Ascending aorta (tissue), 2 donors: ENCODE measurements at regions not wholly inside any gene's neighbourhood (a gene's known extent, or its start where the extent isn't known, plus 50 kb on each side); places are given as distances from the start of the nearest gene placed in this dataset.
"Not testable (repeated sequence)": the region's sequence is repeated elsewhere in the genome, so short reads cannot be mapped to it uniquely, and the experiment has no call there.

Experiments used
- DNase-seq, 2 donors: peaks; one replicate each; pipeline ENCODE4 v3.0.0-alpha.2; 2019; ENCODE audit warnings: low spot score in 2 of 2
- H3K27ac ChIP-seq, 2 donors: fragments of 200-600 bp; sonication (generic); one replicate each; pipeline ENCODE4 v1.5.1; 2016 to 2017; ENCODE audit warnings: mild to moderate bottlenecking in 1 of 2
- H3K27me3 ChIP-seq: fragments of 200-600 bp; sonication (generic); one replicate; pipeline ENCODE4 v1.5.1; 2017
- H3K36me3 ChIP-seq, 2 donors: fragments of 200-600 bp; sonication (generic); one replicate each; pipeline ENCODE4 v1.5.1; 2016
- H3K4me1 ChIP-seq, 2 donors: fragments of 200-600 bp; sonication (generic); one replicate each; pipeline ENCODE4 v1.5.1; 2016 to 2017; ENCODE audit warnings: mild to moderate bottlenecking in 1 of 2
- H3K4me3 ChIP-seq, 2 donors: fragments of 200-600 bp; sonication (generic); one replicate each; pipeline ENCODE4 v1.5.1; 2016 to 2017; ENCODE audit warnings: mild to moderate bottlenecking in 1 of 2
- H3K9me3 ChIP-seq, 2 donors: fragments of 200-600 bp; sonication (generic); one replicate each; pipeline ENCODE4 v1.5.1; 2016
- intact Hi-C: fragments of 100-400 bp; cut with DNase I; formaldehyde crosslinking; loops from one replicate; pipeline ENCODE4 v1.15.1; 2023
- TF ChIP-seq, protein P1 (sequence below), 3 experiments: fragments of 200-600 bp in 2 of 3; fragments of 450-650 bp in 1 of 3; sonication (generic) in 2 of 3; IDR thresholded peaks; one replicate each; pipeline ENCODE4 v1.5.1; 2016 to 2019; ENCODE audit warnings: antibody characterized with exemption in 3 of 3, mild to moderate bottlenecking in 1 of 3, moderate library complexity in 1 of 3

DNA sequence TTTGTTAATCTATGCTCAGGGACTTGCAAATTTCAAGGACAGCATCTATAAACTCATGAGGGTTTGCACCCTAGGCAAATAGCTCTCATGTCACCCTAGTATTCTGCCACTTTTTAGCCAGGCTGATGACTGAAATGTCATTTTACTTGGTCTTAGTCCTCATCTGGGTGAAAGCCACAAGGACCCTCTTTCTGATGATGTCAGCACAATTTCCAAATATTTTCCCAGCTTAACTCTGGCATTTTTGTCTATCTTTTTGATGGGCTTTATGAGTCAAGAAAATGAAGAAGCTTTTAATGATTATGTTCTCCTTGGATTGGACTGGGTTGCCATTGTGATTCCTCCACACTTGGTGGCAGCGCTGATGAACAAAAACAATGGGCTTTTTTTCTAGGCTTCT is 420.1 kb upstream of the BTBD3 start:
- no peak overlapping the region for H3K27ac ChIP-seq
- no peak for DNase-seq
- TF ChIP-seq, protein P1, sequence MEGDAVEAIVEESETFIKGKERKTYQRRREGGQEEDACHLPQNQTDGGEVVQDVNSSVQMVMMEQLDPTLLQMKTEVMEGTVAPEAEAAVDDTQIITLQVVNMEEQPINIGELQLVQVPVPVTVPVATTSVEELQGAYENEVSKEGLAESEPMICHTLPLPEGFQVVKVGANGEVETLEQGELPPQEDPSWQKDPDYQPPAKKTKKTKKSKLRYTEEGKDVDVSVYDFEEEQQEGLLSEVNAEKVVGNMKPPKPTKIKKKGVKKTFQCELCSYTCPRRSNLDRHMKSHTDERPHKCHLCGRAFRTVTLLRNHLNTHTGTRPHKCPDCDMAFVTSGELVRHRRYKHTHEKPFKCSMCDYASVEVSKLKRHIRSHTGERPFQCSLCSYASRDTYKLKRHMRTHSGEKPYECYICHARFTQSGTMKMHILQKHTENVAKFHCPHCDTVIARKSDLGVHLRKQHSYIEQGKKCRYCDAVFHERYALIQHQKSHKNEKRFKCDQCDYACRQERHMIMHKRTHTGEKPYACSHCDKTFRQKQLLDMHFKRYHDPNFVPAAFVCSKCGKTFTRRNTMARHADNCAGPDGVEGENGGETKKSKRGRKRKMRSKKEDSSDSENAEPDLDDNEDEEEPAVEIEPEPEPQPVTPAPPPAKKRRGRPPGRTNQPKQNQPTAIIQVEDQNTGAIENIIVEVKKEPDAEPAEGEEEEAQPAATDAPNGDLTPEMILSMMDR (IDR thresholded peaks at IDR 0.05), result no peak
- H3K9me3 ChIP-seq, result no peaks in the 10 kb centered on the region
- no peaks in the 10 kb centered on the region for H3K27me3 ChIP-seq
- H3K4me3 ChIP-seq, result no peak overlapping the region
- H3K4me1 ChIP-seq, result no peaks in the 10 kb centered on the region
- intact Hi-C loops, result no loop called here
- no peaks in the 10 kb centered on the region for H3K36me3 ChIP-seq

DNA sequence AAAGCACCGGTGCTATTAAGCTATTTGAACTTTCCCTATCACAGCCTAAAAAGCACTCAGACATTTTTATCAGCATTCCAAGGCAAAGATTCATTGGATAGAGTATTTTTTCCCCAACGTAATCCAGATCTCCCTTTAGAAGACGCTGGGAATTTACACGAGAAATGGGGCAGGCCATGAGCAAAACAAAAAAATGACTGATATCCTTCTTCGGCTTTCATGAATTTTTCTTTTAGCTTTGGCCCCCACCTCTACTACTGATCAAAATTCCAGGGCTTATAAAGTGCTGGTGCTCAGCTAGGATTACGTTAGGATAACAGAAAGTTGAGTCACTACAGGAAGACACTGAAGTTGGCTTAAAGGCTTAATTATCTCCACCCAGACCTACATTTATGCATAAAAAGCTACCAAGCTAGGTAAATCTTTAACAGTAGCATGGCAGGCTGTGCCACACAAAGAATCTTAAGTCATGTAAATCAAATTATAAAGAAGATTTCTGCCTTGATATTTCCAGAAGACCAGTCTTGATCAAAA is 418.5 kb upstream of the BTBD3 start:
- no peaks in the 10 kb centered on the region for H3K9me3 ChIP-seq
- no peak overlapping the region for H3K27ac ChIP-seq
- TF ChIP-seq, protein P1 (IDR thresholded peaks at IDR 0.05), result no peak
- DNase-seq, result no peak
- H3K27me3 ChIP-seq, result no peaks in the 10 kb centered on the region
- H3K4me1 ChIP-seq, result no peaks in the 10 kb centered on the region
- intact Hi-C loops, result no loop called here
- no peak overlapping the region for H3K4me3 ChIP-seq
- no peaks in the 10 kb centered on the region for H3K36me3 ChIP-seq

DNA sequence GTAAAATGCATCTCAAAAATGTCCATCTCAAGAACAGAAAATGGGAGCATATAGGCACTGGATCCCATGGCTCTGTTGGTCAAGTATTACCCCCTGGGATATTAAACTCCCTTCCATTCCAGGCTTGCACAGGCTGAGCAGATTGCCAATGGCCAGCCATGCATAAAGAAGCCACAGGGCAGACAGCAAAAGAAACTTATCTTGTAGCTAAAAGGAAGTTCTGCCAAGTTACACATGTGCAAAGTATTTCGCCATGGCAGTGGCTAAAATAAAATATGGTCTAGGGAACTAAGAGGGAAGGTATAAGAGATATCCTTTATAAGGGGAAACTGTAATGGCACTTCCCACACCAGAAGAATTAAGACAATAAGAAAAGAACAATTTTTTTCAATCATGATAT is 415.6 kb upstream of the BTBD3 start:
- H3K9me3 ChIP-seq, result no peaks in the 10 kb centered on the region
- TF ChIP-seq, protein P1 (IDR thresholded peaks at IDR 0.05), result no peak
- no peaks in the 10 kb centered on the region for H3K36me3 ChIP-seq
- no peak for DNase-seq
- intact Hi-C loops, result no loop called here
- H3K4me3 ChIP-seq, result no peak overlapping the region
- no peak overlapping the region for H3K27ac ChIP-seq
- no peaks in the 10 kb centered on the region for H3K27me3 ChIP-seq
- no peaks in the 10 kb centered on the region for H3K4me1 ChIP-seq

- no peaks in the 10 kb centered on the region for H3K27me3 ChIP-seq
- intact Hi-C loops, result no loop called here
- no peaks in the 10 kb centered on the region for H3K9me3 ChIP-seq
- DNase-seq, result no peak
- no peaks in the 10 kb centered on the region for H3K36me3 ChIP-seq
- TF ChIP-seq, protein P1 (IDR thresholded peaks at IDR 0.05), result no peak
- no peaks in the 10 kb centered on the region for H3K4me1 ChIP-seq
- no peak overlapping the region for H3K4me3 ChIP-seq
- H3K27ac ChIP-seq, result no peak overlapping the region
These were observed 415.0 kb upstream of the BTBD3 start for GRCh38 chr20:11502671-11503070.

DNA sequence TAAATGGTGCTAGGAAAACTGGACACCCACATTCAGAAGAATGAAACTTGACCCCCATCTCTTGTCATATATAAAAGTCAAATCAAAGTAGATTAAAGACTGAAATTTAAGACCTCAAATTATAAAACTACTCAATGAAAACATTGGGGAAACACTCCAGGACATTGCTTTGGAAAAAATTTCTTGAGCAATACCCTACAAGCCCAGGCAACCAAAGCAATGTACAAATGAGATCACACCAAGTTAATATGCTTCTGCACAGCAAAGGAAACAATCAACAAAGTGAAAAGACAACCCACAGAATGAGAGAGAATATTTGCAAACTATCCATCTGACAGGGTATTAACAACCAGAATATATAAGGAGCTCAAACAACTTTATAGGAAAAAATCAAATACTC is 407.9 kb upstream of the BTBD3 start:
- peaks cover 0 to 5% of the 10 kb centered on the region in 2 donors for H3K9me3 ChIP-seq
- no peak for DNase-seq
- intact Hi-C loops, result no loop called here
- TF ChIP-seq, protein P1 (IDR thresholded peaks at IDR 0.05), result no peak
- H3K4me3 ChIP-seq, result no peak overlapping the region
- no peak overlapping the region for H3K27ac ChIP-seq
- no peaks in the 10 kb centered on the region for H3K27me3 ChIP-seq
- H3K36me3 ChIP-seq, result no peaks in the 10 kb centered on the region
- no peaks in the 10 kb centered on the region for H3K4me1 ChIP-seq

GRCh38 chr20:11511821-11512220 is 405.9 kb upstream of the BTBD3 start:
- Histone ChIP-seq H3K36me3 (no peaks in the 10 kb centered on the region), H3K4me1 (no peaks in the 10 kb centered on the region), H3K4me3 (no peak overlapping the region), H3K27me3 (no peaks in the 10 kb centered on the region), H3K27ac (no peak overlapping the region), H3K9me3 (peaks cover 0 to 5% of the 10 kb centered on the region in 2 donors)
- intact Hi-C loops, result no loop called here
- TF ChIP-seq, protein P1 (IDR thresholded peaks at IDR 0.05), result no peak
- DNase-seq, result no peak

DNA sequence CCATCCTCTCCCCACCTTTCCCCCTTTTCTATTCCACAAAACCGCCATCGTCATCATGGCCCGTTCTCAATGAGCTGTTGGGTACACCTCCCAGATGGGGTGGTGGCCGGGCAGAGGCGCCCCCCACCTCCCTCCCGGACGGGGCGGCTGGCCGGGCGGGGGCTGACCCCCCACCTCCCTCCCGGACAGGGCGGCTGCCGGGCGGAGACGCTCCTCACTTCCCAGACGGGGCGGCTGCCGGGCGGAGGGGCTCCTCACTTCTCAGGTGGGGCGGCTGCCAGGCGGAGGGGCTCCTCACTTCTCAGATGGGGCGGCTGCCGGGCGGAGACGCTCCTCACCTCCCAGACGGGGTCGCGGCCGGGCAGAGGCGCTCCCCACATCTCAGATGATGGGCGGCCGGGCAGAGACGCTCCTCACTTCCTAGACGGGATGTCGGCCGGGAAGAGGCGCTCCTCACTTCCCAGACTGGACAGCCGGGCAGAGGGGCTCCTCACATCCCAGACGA is 404.4 kb upstream of the BTBD3 start:
- DNase-seq, H3K4me3 ChIP-seq, intact Hi-C loops, H3K27me3 ChIP-seq, H3K9me3 ChIP-seq, H3K27ac ChIP-seq, H3K4me1 ChIP-seq, H3K36me3 ChIP-seq: not testable (repeated sequence)
